ENCODE measurements at regions not wholly inside any gene's neighbourhood (a gene's known extent, or its start where the extent isn't known, plus 50 kb on each side); places are given as distances from the start of the nearest gene placed in this dataset.

GRCh38 chr6:165922309-165922794, 245.3 kb downstream of the TBXT start:
- no peak for TF ChIP-seq CTCF (IDR thresholded peaks at IDR 0.05; ENCODE audit: extremely low read depth in 1 of 2, insufficient read depth in 1 of 2, low read depth in 1 of 2, low read length in 2 of 2)
- no peak for TF ChIP-seq POLR2AphosphoS5 (IDR thresholded peaks at IDR 0.05; ENCODE audit: insufficient read depth, low read depth, low read length)
- no peak for TF ChIP-seq MYC (IDR thresholded peaks at IDR 0.05; ENCODE audit: low read depth, low read length)
- no peak for TF ChIP-seq POLR2A (IDR thresholded peaks at IDR 0.05; ENCODE audit: low read depth, low read length)
- no peak for TF ChIP-seq MAX (IDR thresholded peaks at IDR 0.05; ENCODE audit: insufficient read depth, insufficient read length)
- no peak for TF ChIP-seq EZH2 (IDR thresholded peaks at IDR 0.05; ENCODE audit: borderline replicate concordance, low read depth, low read length, severe bottlenecking)
- TF ChIP-seq FOS (IDR thresholded peaks at IDR 0.05; ENCODE audit: borderline replicate concordance, insufficient read depth, low read length), result no peak

All from endothelial cell of umbilical vein (primary cell).